Prostate gland (tissue), 2 donors: ENCODE measurements at regions not wholly inside any gene's neighbourhood (a gene's known extent, or its start where the extent isn't known, plus 50 kb on each side); places are given as distances from the start of the nearest gene placed in this dataset.

Experiments
- CTCF ChIP-seq, 4 experiments: fragments of 200-600 bp in 2 of 4; fragments of 450-650 bp in 2 of 4; sonication (generic) in 2 of 4; IDR thresholded peaks; 1 replicate in 3 of 4; 2 replicates in 1 of 4; pipeline ENCODE4 v1.5.1; 2016 to 2019; ENCODE audit warnings: antibody characterized with exemption in 4 of 4, mild to moderate bottlenecking in 2 of 4, moderate library complexity in 2 of 4
- POLR2A ChIP-seq: fragments of 450-650 bp; IDR thresholded peaks from one replicate; pipeline ENCODE4 v1.6.1; 2016; ENCODE audit warnings: antibody characterized with exemption, mild to moderate bottlenecking
- POLR2AphosphoS5 ChIP-seq: sonication (generic); formaldehyde crosslinking; IDR thresholded peaks from one replicate; pipeline ENCODE4 v1.6.1; 2017; ENCODE audit warnings: antibody characterized with exemption

GRCh38 chr14:37842106-37842505, 246.7 kb downstream of the TTC6 start:
- TF ChIP-seq POLR2A, result no peak
- no peak for TF ChIP-seq CTCF (IDR thresholded peaks at IDR 0.05)
- no peak for TF ChIP-seq POLR2AphosphoS5
